HCT116 (cell line): ENCODE measurements at regions not wholly inside any gene's neighbourhood (a gene's known extent, or its start where the extent isn't known, plus 50 kb on each side); places are given as distances from the start of the nearest gene placed in this dataset.

Experiments
- ATAC-seq: fragments of 200-7000 bp; cut with Tn5 transposase; 2 replicates; pipeline ENCODE4 v1.9.1; 2020; ENCODE audit warnings: mild to moderate bottlenecking, moderate library complexity
- BruUV-seq: library from RNA; stranded (reverse); fragments of 400-500 nt; replicated peaks from 2 replicates; lab custom pipeline; 2021; lab: Mats Ljungman, UMichigan
- CTCF ChIA-PET: fragments of 300-600 bp; sonication (Branson Sonifier 250); formaldehyde crosslinking; loops from one replicate; lab custom pipeline; 2021; ENCODE audit warnings: antibody characterized with exemption; lab: Charles Lee
- POLR2A ChIA-PET: fragments of 300-600, 350-600 bp; sonication (Branson Sonifier 250); formaldehyde crosslinking; loops from one replicate; lab custom pipeline; 2021; ENCODE audit warnings: antibody characterized with exemption; lab: Charles Lee
- RAD21 ChIA-PET, 2 experiments: fragments of 300-600 bp; sonication (Branson Sonifier 250); formaldehyde crosslinking; loops; one replicate each; lab custom pipeline; 2023; ENCODE audit warnings: low total read pairs in 2 of 2; ENCODE audit not compliant: uncharacterized antibody in 2 of 2, unreplicated experiment in 2 of 2, low non-redundant PET in 1 of 2; lab: Charles Lee
- DNase-seq: peaks from one replicate; pipeline ENCODE4 v3.0.0-alpha.2; 2010; ENCODE audit warnings: low read depth, low spot score
- H2AFZ ChIP-seq: fragments of 200-600 bp; shearing (Covaris generic), sonication (generic); 2 replicates; pipeline ENCODE4 v1.6.1; 2017; ENCODE audit warnings: low read depth, mixed run types, mixed read lengths, antibody characterized with exemption, low read length; ENCODE audit not compliant: poor library complexity, severe bottlenecking
- H3K27ac ChIP-seq: 2 replicates; pipeline ENCODE4 v1.5.1; 2012; ENCODE audit warnings: low read depth, low read length
- H3K27me3 ChIP-seq: fragments of 200-600 bp; sonication (generic); 2 replicates; pipeline ENCODE4 v1.6.1; 2016; ENCODE audit warnings: mixed run types, low read length, mixed read lengths; ENCODE audit not compliant: insufficient read depth
- H3K36me3 ChIP-seq, 2 experiments: fragments of 200-500 bp in 1 of 2; fragments of 200-600 bp in 1 of 2; sonication (Bioruptor generic) in 1 of 2; sonication (generic) in 1 of 2; 2 replicates each; pipeline versions ENCODE4 v1.5.1 to v1.6.1; 2014 to 2016; ENCODE audit warnings: low read length in 2 of 2, inconsistent platforms in 1 of 2, mixed read lengths in 1 of 2, mixed run types in 1 of 2; ENCODE audit not compliant: insufficient read depth in 2 of 2, control insufficient read depth in 1 of 2
- H3K4me1 ChIP-seq, 2 experiments: fragments of 200-600 bp in 1 of 2; sonication (generic) in 1 of 2; 2 replicates each; pipeline versions ENCODE4 v1.5.1 to v1.6.1; 2012 to 2017; ENCODE audit warnings: low read length in 2 of 2, inconsistent platforms in 1 of 2, mild to moderate bottlenecking in 1 of 2, mixed read lengths in 1 of 2, mixed run types in 1 of 2, moderate library complexity in 1 of 2; ENCODE audit not compliant: insufficient read depth in 2 of 2, control insufficient read depth in 1 of 2
- H3K4me2 ChIP-seq: fragments of 200-600 bp; sonication (generic); 2 replicates; pipeline ENCODE4 v1.6.1; 2017; ENCODE audit warnings: mixed run types, low read length, mixed read lengths
- H3K4me3 ChIP-seq, 2 experiments: fragments of 200-600 bp in 1 of 2; sonication (generic) in 1 of 2; replicated peaks in 1 of 2; 2 replicates each; pipeline ENCODE4 v1.5.1; 2011 to 2016; ENCODE audit warnings: low read length in 2 of 2, control low read depth in 1 of 2, low read depth in 1 of 2, mild to moderate bottlenecking in 1 of 2, mixed read lengths in 1 of 2, mixed run types in 1 of 2
- H3K79me2 ChIP-seq: fragments of 200-600 bp; sonication (generic); 2 replicates; pipeline ENCODE4 v1.6.1; 2017; ENCODE audit warnings: mild to moderate bottlenecking, mixed run types, low read length, moderate library complexity, mixed read lengths; ENCODE audit not compliant: insufficient read depth
- H3K9ac ChIP-seq: fragments of 200-600 bp; sonication (generic); 2 replicates; pipeline ENCODE4 v1.6.1; 2016; ENCODE audit warnings: low read length, mixed read lengths
- H3K9me2 ChIP-seq: fragments of 200-600 bp; sonication (generic), shearing (Covaris generic); 2 replicates; pipeline ENCODE4 v1.6.1; 2017; ENCODE audit warnings: mixed run types, mild to moderate bottlenecking, moderate library complexity; ENCODE audit not compliant: insufficient read depth
- H3K9me3 ChIP-seq, 2 experiments: fragments of 200-500 bp in 1 of 2; fragments of 200-600 bp in 1 of 2; sonication (Bioruptor generic) in 1 of 2; sonication (generic) in 1 of 2; 2 replicates each; pipeline ENCODE4 v1.6.1; 2014 to 2017; ENCODE audit warnings: low read length in 2 of 2, mixed read lengths in 2 of 2, inconsistent platforms in 1 of 2, low read depth in 1 of 2, mild to moderate bottlenecking in 1 of 2, mixed run types in 1 of 2, moderate library complexity in 1 of 2; ENCODE audit not compliant: control insufficient read depth in 1 of 2, insufficient read depth in 1 of 2
- H4K20me1 ChIP-seq: fragments of 200-600 bp; sonication (generic), shearing (Covaris generic); 2 replicates; pipeline ENCODE4 v1.6.1; 2017; ENCODE audit warnings: mixed run types, mild to moderate bottlenecking, moderate library complexity; ENCODE audit not compliant: insufficient read depth
- CBX3 ChIP-seq: IDR thresholded peaks from 2 replicates; pipeline ENCODE4 v1.6.1; 2012; ENCODE audit warnings: low read depth
- EGR1 ChIP-seq: IDR thresholded peaks from 2 replicates; pipeline ENCODE4 v1.6.1; 2012; ENCODE audit warnings: low read depth
- ELF1 ChIP-seq: IDR thresholded peaks from 2 replicates; pipeline ENCODE4 v1.6.1; 2012; ENCODE audit warnings: low read depth, borderline replicate concordance
- EZH2 ChIP-seq: fragments of 200-600 bp; sonication (generic); IDR thresholded peaks from 2 replicates; pipeline ENCODE4 v1.6.1; 2017; ENCODE audit warnings: antibody characterized with exemption, mixed run types
- EZH2phosphoT487 ChIP-seq: fragments of 200-600 bp; IDR thresholded peaks from 2 replicates; pipeline ENCODE4 v1.6.1; 2018; ENCODE audit warnings: antibody characterized with exemption, borderline replicate concordance
- FOSL1 ChIP-seq: IDR thresholded peaks from 2 replicates; pipeline ENCODE4 v1.6.1; 2012; ENCODE audit warnings: low read depth
- POLR2A ChIP-seq: IDR thresholded peaks from 2 replicates; pipeline ENCODE4 v1.7.0; 2011; ENCODE audit warnings: borderline replicate concordance; ENCODE audit not compliant: insufficient read depth, insufficient read length; ENCODE audit errors: extremely low read depth
- POLR2AphosphoS5 ChIP-seq: IDR thresholded peaks from 2 replicates; pipeline ENCODE4 v1.6.1; 2011; ENCODE audit warnings: mild to moderate bottlenecking, low read depth, low read length, moderate library complexity
- SIN3A ChIP-seq: IDR thresholded peaks from 2 replicates; pipeline ENCODE4 v1.6.1; 2012; ENCODE audit warnings: low read depth
- SRF ChIP-seq: IDR thresholded peaks from 2 replicates; pipeline ENCODE4 v1.6.1; 2012; ENCODE audit warnings: low read depth
- TCF7L2 ChIP-seq: IDR thresholded peaks from 2 replicates; pipeline ENCODE4 v1.7.0; 2011; ENCODE audit warnings: borderline replicate concordance, inconsistent platforms; ENCODE audit not compliant: insufficient read depth, insufficient read length; ENCODE audit errors: extremely low read depth
- YY1 ChIP-seq: IDR thresholded peaks from 2 replicates; pipeline ENCODE4 v1.6.1; 2011; ENCODE audit warnings: low read length, low read depth, moderate library complexity, mild to moderate bottlenecking; ENCODE audit not compliant: insufficient replicate concordance; ENCODE audit errors: extremely low read depth
- ZFX ChIP-seq: fragments of 450-650 bp; IDR thresholded peaks from 2 replicates; pipeline ENCODE4 v1.6.1; 2017
- ZNF274 ChIP-seq: fragments of 200-500 bp; sonication (Bioruptor generic); IDR thresholded peaks from 2 replicates; pipeline ENCODE4 v1.6.1; 2014; ENCODE audit warnings: mild to moderate bottlenecking, low read depth, low read length, inconsistent platforms
- intact Hi-C: fragments of 100-400 bp; cut with micrococcal nuclease; formaldehyde crosslinking; loops from 2 replicates; pipeline ENCODE4 v1.10.0; 2022
- TF ChIP-seq, protein P1 (sequence below): IDR thresholded peaks from 2 replicates; pipeline ENCODE4 v1.6.1; 2012; ENCODE audit warnings: low read depth
- TF ChIP-seq, protein P2 (sequence below): IDR thresholded peaks from 2 replicates; pipeline ENCODE4 v1.6.1; 2012
- TF ChIP-seq, protein P3 (sequence below): IDR thresholded peaks from 2 replicates; pipeline ENCODE4 v1.6.1; 2012
- TF ChIP-seq, protein P4 (sequence below): IDR thresholded peaks from 2 replicates; pipeline ENCODE4 v1.6.1; 2011; ENCODE audit warnings: mild to moderate bottlenecking, low read length, moderate library complexity; ENCODE audit not compliant: insufficient replicate concordance; ENCODE audit errors: extremely low read depth

DNA sequence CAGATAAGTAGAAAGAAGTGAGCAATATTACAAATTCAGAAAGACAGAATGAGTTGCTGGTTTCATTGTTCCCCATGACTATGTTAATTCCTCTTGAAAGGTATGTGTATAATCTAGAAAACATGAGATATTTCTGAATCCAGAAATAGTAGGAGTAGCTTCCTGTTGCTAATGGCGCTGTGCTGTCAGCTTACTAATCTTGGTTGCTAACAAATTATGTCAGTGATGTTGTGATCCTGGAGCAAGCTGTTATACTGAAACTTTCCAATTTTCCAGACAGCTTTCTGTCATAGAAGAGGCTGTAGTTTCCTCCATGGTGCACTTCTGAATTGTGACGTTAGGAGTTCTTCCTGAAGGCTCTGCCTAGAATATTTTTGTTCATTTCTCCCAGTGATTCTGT, 372.3 kb downstream of the USP25 start:
- Histone ChIP-seq H4K20me1 (no peaks in the 10 kb centered on the region), H3K4me2 (no peak overlapping the region), H3K9ac (no peak overlapping the region), H3K9me2 (no peaks in the 10 kb centered on the region), H3K79me2 (no peaks in the 10 kb centered on the region), H3K27ac (no peak overlapping the region), H3K9me3 (no peaks in the 10 kb centered on the region; a peak in 1 of 4 replicates)
- ChIA-PET RAD21 (no interaction called here), POLR2A (no interaction called here)
- intact Hi-C loops, result no loop called here
- TF ChIP-seq, protein P1, sequence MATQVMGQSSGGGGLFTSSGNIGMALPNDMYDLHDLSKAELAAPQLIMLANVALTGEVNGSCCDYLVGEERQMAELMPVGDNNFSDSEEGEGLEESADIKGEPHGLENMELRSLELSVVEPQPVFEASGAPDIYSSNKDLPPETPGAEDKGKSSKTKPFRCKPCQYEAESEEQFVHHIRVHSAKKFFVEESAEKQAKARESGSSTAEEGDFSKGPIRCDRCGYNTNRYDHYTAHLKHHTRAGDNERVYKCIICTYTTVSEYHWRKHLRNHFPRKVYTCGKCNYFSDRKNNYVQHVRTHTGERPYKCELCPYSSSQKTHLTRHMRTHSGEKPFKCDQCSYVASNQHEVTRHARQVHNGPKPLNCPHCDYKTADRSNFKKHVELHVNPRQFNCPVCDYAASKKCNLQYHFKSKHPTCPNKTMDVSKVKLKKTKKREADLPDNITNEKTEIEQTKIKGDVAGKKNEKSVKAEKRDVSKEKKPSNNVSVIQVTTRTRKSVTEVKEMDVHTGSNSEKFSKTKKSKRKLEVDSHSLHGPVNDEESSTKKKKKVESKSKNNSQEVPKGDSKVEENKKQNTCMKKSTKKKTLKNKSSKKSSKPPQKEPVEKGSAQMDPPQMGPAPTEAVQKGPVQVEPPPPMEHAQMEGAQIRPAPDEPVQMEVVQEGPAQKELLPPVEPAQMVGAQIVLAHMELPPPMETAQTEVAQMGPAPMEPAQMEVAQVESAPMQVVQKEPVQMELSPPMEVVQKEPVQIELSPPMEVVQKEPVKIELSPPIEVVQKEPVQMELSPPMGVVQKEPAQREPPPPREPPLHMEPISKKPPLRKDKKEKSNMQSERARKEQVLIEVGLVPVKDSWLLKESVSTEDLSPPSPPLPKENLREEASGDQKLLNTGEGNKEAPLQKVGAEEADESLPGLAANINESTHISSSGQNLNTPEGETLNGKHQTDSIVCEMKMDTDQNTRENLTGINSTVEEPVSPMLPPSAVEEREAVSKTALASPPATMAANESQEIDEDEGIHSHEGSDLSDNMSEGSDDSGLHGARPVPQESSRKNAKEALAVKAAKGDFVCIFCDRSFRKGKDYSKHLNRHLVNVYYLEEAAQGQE, result no peak
- no peak for TF ChIP-seq SIN3A
- no peak for TF ChIP-seq ELF1
- no peak for TF ChIP-seq EZH2
- TF ChIP-seq, protein P2, sequence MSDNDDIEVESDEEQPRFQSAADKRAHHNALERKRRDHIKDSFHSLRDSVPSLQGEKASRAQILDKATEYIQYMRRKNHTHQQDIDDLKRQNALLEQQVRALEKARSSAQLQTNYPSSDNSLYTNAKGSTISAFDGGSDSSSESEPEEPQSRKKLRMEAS, result no peak
- TF ChIP-seq CBX3, result no peak
- no peak for TF ChIP-seq POLR2A
- no peak for TF ChIP-seq FOSL1
- no peak for TF ChIP-seq TCF7L2
- TF ChIP-seq EGR1, result no peak
- no peak for TF ChIP-seq YY1
- TF ChIP-seq, protein P3, sequence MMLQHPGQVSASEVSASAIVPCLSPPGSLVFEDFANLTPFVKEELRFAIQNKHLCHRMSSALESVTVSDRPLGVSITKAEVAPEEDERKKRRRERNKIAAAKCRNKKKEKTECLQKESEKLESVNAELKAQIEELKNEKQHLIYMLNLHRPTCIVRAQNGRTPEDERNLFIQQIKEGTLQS, result no peak
- no peak for TF ChIP-seq SRF
- no peak for TF ChIP-seq EZH2phosphoT487
- TF ChIP-seq, protein P4, sequence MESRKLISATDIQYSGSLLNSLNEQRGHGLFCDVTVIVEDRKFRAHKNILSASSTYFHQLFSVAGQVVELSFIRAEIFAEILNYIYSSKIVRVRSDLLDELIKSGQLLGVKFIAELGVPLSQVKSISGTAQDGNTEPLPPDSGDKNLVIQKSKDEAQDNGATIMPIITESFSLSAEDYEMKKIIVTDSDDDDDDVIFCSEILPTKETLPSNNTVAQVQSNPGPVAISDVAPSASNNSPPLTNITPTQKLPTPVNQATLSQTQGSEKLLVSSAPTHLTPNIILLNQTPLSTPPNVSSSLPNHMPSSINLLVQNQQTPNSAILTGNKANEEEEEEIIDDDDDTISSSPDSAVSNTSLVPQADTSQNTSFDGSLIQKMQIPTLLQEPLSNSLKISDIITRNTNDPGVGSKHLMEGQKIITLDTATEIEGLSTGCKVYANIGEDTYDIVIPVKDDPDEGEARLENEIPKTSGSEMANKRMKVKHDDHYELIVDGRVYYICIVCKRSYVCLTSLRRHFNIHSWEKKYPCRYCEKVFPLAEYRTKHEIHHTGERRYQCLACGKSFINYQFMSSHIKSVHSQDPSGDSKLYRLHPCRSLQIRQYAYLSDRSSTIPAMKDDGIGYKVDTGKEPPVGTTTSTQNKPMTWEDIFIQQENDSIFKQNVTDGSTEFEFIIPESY, result no peak
- no peak for TF ChIP-seq ZFX
- TF ChIP-seq POLR2AphosphoS5, result no peak
- no peak for TF ChIP-seq ZNF274
- TF ChIP-seq, all 23 proteins: peak for 0
- Histone ChIP-seq H3K36me3 (no peaks in the 10 kb centered on the region), H3K27me3 (no peaks in the 10 kb centered on the region), H3K4me3 (no peak overlapping the region), H2AFZ (no peak overlapping the region), H3K4me1 (no peaks in the 10 kb centered on the region)
- no peak for DNase-seq
- no TSS peak for BruUV-seq
- no peak for ATAC-seq
- CTCF ChIA-PET, result no interaction called here
